GM18867 (cell line): ENCODE measurements at regions not wholly inside any gene's neighbourhood (a gene's known extent, or its start where the extent isn't known, plus 50 kb on each side); places are given as distances from the start of the nearest gene placed in this dataset.

Experiments used
- ATAC-seq: cut with Tn5 transposase; IDR thresholded peaks from one replicate; pipeline ENCODE4 v1.9.1; 2021; ENCODE audit warnings: mild to moderate bottlenecking, moderate library complexity; ENCODE audit not compliant: unreplicated experiment

GRCh38 chr12:24561411-24561871 is 387.5 kb downstream of the BCAT1 start:
- ATAC-seq: no peak

- ATAC-seq: no peak
These were observed 388.1 kb downstream of the BCAT1 start for GRCh38 chr12:24560831-24561271.

- ATAC-seq: no peak
These were observed 388.6 kb downstream of the BCAT1 start for GRCh38 chr12:24560192-24560775.

GRCh38 chr12:24557738-24558137 is 391.2 kb downstream of the BCAT1 start:
- no peak for ATAC-seq

DNA sequence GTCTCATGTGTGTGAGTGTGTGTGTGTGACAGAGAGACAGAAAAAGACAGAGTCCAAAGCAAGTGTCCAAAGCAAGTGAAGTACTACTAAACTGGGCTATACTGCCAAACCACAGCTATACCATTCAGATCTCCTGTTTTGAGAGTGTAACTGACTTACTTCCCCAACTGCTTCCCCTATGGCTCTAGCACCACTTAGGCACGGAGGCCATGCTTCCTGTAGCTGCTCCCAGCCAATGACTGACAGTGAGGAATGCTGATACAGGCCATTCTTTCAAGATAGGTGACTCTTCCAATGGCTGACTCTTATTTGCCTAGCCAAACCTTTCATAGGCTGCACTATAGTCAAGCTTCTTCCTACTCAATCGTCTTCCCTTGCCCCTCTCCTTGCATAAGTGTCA is 393.2 kb downstream of the BCAT1 start:
- ATAC-seq: no peak

- no peak for ATAC-seq
These were observed 394.1 kb downstream of the BCAT1 start for GRCh38 chr12:24554612-24555295.

- ATAC-seq: no peak
These were observed 395.6 kb downstream of the BCAT1 start for GRCh38 chr12:24553259-24553658.

DNA sequence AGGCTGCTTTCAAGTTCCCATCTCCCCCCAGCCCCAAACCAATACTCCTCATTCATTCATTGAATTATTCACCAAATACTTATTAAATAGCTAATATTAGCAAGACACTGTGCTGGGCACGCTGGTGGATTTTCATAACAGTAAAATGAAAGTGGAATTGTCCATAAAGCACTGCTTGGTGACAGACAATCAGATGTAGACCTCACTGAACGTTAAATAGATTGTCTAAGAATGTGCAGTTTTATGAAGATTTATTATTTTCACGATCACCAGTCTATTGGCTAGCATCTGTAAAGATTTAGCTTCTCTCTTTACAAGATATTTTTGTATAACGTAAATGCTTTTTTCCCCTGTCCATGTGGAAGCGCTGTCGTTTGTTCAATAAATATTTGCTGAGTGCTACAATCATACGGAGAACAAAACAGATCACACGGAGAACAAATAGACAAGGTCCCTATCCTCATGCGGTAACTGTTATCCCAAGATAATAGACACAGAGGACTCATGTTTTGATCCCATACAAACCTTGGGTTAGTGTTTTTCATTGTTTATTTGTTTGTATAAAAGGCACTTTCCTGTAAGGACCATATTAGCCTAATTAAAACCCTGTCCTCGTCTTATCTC is 397.6 kb downstream of the BCAT1 start:
- ATAC-seq: no peak

DNA sequence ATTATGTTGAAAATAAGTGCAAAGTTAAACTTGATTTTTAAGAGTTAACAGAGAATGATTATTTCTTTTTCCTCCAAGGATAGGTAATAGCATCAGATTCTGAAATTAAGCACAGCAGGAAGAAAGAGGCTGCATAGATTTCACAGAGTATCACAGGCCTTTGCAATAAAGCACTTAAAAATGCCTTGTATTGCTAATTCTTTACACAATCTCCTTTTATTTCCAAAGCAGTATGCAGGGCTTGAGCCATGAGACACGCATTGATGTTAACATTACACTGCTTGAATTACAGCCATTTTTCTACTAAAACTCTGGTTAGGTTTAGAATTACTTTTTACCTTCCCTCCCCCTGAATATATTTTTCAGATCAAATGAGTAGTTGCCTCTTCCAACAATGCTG is 398.3 kb downstream of the BCAT1 start:
- no peak for ATAC-seq

DNA sequence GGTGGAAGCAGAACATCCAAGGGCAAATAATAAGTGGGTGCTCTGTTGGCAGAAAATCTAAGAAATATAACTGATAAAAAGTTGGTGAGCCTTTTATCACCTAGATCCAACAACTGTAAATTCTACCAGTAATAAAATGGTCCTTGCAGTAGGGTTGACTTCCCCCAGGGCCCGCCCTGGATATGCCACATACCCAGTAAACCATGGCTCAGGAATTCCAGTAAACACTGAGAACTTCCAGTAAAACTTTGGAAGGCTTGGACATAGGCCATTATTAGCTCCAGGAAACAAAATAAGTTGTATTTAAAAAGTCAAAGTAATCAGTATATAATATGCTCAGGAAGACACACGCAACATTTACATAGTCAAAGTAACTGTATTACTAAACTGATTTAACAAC is 402.2 kb downstream of the BCAT1 start:
- ATAC-seq: no peak

DNA sequence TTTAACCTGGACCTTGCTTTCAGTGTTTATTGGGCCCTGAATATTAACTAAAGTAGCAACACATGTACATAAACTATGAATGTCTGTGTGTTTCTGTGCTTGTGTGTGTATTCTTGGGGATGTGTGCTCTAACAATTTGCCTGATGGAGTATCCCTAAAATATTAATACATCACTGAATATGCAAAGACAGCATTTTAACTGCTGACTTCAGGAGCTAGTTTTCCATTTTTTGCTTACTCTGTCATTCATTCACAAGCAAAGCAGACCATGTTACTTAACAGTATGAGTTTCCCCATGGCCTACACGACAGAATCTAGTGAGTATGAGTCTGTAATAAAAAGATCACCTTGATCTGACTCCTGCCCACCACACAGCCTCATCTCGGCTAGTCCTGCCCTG is 402.8 kb downstream of the BCAT1 start:
- ATAC-seq: no peak

DNA sequence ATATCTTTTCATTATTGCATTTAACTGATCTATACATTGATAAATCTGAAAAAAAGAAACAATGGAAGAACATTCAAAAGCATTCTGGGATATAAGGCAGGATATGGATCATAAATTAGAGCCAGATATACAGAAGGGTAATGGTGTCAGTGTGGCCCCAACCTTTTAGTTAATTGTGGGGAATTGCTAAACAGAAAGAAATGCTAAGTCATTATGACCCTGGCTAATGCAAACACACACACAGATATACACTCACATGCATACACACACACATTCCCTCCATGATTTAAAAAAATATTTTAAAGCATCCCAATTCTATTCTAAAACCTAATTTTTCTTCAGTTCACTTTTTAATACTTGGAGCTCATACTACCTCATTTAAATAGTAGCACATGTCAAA is 404.5 kb downstream of the BCAT1 start:
- ATAC-seq: no peak

GRCh38 chr12:24541193-24541871 is 407.6 kb downstream of the BCAT1 start:
- ATAC-seq: no peak

DNA sequence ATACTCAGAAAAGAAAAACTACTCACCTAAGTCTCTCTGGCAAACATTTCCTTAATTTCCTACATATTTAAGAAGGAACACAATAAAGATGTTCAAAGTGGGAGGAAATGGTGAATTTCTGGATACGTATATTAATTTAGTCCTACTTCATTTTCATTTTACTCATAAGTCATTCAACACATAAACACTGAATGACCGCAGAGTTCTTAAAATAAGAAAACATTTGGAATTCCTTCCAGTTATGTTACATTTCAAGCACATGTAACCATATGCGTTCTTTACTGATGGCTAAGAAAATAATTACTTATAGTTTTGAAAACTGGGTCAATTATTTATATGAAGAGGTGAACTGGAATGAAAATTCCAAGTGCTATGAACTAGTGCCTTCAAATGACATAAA is 409.3 kb downstream of the BCAT1 start:
- ATAC-seq: no peak

GRCh38 chr12:24537083-24537860 is 411.6 kb downstream of the BCAT1 start:
- no peak for ATAC-seq

DNA sequence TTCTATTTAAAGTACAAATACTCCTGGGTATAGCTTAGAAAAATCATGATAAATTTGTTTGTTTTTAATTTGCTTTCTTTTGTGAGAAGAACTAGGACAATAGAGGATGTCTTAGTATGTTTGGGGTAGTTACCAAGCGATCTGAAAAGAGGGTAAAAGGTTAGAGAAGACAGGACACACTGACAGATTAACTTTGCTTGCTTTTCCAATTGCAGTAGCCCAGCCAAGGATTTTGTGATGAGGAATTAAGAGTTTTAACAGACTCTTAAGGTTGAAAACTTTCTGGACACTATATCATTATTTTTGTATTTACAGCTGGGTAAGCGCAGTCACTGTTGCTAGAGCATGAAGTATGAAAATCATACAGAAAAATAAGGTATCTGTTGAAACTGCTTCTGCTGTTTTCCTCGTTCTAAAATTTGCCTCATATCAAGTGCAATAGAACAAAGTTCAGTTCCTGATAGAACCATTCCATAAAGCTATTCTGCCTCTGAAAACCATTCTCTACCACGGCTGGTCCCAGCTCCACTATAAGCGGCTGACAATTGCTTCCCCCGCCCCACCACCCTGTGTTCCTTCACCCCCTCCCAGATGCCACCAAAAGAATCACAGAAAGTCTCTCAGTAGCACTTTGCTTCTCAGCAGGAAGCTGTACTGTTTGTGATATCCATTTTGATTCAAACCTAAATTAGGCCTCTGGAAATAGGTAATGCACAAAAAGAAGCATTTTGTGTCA is 413.4 kb downstream of the BCAT1 start:
- no peak for ATAC-seq

DNA sequence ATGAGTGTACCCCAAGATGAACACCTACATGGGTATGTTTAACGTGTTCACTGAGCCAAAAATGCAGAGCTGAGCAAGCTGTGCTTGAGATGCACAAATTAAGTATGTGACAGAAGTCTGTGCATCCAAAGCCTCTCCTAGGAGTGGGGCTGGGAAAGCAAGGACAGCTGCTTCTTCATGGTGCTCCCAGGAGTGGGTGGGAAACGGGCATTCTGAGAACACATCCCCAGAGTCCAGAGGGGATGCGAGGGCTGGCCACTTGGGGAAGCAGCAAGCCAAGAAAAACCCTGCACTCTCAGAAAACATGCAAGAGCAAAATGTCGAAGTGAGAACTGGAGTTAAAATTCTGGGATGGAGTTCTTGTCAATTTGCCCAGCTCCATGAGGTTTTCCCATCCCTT is 414.3 kb downstream of the BCAT1 start:
- no peak for ATAC-seq

DNA sequence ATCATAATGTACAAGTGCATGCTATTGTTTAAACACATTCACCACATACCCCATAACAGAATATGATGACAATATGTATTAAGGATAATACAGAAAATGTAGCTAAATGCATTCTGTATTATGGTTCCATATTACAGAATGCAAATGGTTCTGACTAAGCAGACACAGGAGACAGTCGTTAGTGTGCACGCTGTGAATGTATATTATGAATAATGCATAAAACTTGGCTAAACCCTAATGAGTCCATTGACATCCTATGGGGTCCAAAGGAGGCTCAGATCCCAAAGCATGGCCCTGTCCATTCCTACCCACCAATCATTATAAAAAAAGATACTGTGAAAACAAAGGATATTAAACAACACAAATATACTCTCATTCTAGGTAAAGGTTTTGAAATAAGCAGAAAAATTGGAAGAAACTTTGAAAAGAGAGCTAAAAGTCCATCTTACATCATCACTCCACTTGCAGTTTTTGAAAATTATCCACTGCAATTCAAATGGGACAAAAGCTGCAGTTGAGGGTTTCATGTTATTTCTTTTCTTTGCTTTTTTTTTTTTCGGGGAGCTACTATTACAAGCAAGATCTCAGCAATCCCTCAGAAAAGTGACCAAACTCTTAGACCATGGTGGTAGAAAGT is 415.1 kb downstream of the BCAT1 start:
- no peak for ATAC-seq

DNA sequence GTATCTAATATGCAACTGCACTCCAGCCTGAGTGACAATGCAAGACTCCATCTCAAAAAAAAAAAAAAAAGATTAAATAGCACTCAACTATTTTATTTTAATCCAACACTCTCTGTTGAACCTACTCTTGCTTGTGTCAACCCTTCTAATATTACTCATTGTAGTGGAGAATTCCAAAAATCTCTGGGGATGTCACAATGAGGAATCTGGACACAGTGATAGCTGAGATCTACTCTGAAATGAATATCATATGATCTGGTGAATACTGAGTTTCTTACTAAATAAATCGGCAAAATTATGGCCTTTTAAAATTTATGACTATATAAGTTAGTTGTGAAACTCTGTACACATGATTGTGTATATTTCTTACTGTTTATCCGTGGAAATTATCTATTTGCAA is 418.2 kb downstream of the BCAT1 start:
- no peak for ATAC-seq

- no peak for ATAC-seq
These were observed 421.8 kb downstream of the BCAT1 start for GRCh38 chr12:24527102-24527501.
